ENCODE measurements at regions not wholly inside any gene's neighbourhood (a gene's known extent, or its start where the extent isn't known, plus 50 kb on each side); places are given as distances from the start of the nearest gene placed in this dataset.
"Not testable (repeated sequence)": the region's sequence is repeated elsewhere in the genome, so short reads cannot be mapped to it uniquely, and the experiment has no call there.

DNA sequence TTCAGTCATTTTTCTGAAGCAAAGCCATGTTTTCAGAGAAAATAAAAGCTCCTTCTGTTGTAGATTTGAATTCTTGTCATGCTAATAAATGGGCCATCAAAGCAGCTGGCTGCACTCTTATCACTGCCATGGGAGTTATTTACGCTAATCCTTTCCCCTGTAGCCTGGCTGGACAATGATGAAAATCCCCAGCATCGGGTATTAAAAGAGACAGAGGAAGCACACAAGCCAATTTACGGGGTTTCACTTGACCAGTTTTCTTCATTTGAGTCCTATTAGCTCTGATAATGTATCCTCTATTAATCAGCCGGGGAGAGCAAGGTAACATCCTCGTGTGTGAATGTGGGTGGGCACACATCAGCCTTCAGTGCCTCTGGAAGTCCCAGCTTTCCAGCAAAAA is 470.2 kb upstream of the API5 start:
- no peak overlapping the region for H3K9ac ChIP-seq (ENCODE audit: insufficient read length, low read depth)
- H3K9me3 ChIP-seq (ENCODE audit: insufficient read depth, low read length), result peaks cover 15% of the 10 kb centered on the region
- DNase-seq (ENCODE audit: low read depth, low spot score), result no peak

GRCh38 chr11:42849362-42849761 is 462.4 kb upstream of the API5 start:
- no peak for DNase-seq (ENCODE audit: low read depth, low spot score)
- H3K4me1 ChIP-seq (ENCODE audit: insufficient read depth, insufficient read length), result no peaks in the 10 kb centered on the region
- no peak for TF ChIP-seq YY1 (IDR thresholded peaks at IDR 0.05; ENCODE audit: insufficient read depth, insufficient read length)
- no peak for TF ChIP-seq SUZ12 (IDR thresholded peaks at IDR 0.05; ENCODE audit: extremely low read depth, insufficient read depth, insufficient read length)
- TF ChIP-seq ZNF274 (IDR thresholded peaks at IDR 0.05; ENCODE audit: low read depth, low read length), result no peak
- H3K4me3 ChIP-seq (ENCODE audit: insufficient read length, low read depth), result no peak overlapping the region
- no peak overlapping the region for H3K9ac ChIP-seq (ENCODE audit: insufficient read length, low read depth)
- no peaks in the 10 kb centered on the region for H3K27me3 ChIP-seq (ENCODE audit: insufficient read depth, insufficient read length)
- H3K36me3 ChIP-seq (ENCODE audit: insufficient read depth, insufficient read length, low read length), result no peaks in the 10 kb centered on the region
- H3K9me3 ChIP-seq (ENCODE audit: insufficient read depth, low read length), result no peaks in the 10 kb centered on the region

More for the DNA sequence above, 470.2 kb upstream of the API5 start:
- Histone ChIP-seq H3K27me3 (ENCODE audit: insufficient read depth, insufficient read length) (no peaks in the 10 kb centered on the region), H3K4me3 (ENCODE audit: insufficient read length, low read depth) (no peak overlapping the region), H3K36me3 (ENCODE audit: insufficient read depth, insufficient read length, low read length) (no peaks in the 10 kb centered on the region), H3K4me1 (ENCODE audit: insufficient read depth, insufficient read length) (no peaks in the 10 kb centered on the region)
- TF ChIP-seq SUZ12 (IDR thresholded peaks at IDR 0.05; ENCODE audit: extremely low read depth, insufficient read depth, insufficient read length) (no peak), YY1 (IDR thresholded peaks at IDR 0.05; ENCODE audit: insufficient read depth, insufficient read length) (no peak), ZNF274 (IDR thresholded peaks at IDR 0.05; ENCODE audit: low read depth, low read length) (no peak)

DNA sequence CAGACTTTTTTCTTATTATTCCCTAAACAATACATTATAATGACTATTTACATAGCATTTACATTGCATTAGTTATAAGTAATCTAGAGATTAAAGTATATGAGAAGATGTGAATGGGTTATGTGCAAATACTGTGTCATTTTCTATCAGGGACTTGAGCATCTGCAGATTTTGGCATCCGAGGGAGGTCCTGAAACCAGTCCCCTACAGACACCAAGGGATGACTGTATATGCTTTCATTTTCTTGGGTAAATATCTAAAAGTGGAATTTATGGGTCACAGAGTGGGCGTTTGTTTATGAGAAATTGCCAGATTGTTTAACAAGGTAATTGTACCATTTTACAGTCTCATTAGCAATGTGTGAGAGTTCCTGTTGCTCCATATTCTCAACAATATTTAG is 454.5 kb upstream of the API5 start:
- DNase-seq (ENCODE audit: low read depth, low spot score), result no peak
- Histone ChIP-seq H3K4me3 (ENCODE audit: insufficient read length, low read depth) (no peak overlapping the region), H3K27me3 (ENCODE audit: insufficient read depth, insufficient read length) (no peaks in the 10 kb centered on the region), H3K4me1 (ENCODE audit: insufficient read depth, insufficient read length) (no peaks in the 10 kb centered on the region), H3K9ac (ENCODE audit: insufficient read length, low read depth) (no peak overlapping the region), H3K9me3 (ENCODE audit: insufficient read depth, low read length) (no peaks in the 10 kb centered on the region), H3K36me3 (ENCODE audit: insufficient read depth, insufficient read length, low read length) (no peaks in the 10 kb centered on the region)
- no peak for TF ChIP-seq ZNF274 (IDR thresholded peaks at IDR 0.05; ENCODE audit: low read depth, low read length)
- no peak for TF ChIP-seq YY1 (IDR thresholded peaks at IDR 0.05; ENCODE audit: insufficient read depth, insufficient read length)
- TF ChIP-seq SUZ12 (IDR thresholded peaks at IDR 0.05; ENCODE audit: extremely low read depth, insufficient read depth, insufficient read length), result no peak

GRCh38 chr11:42870480-42870879 is 441.3 kb upstream of the API5 start:
- Histone ChIP-seq H3K27me3 (ENCODE audit: insufficient read depth, insufficient read length) (no peaks in the 10 kb centered on the region), H3K9me3 (ENCODE audit: insufficient read depth, low read length) (no peaks in the 10 kb centered on the region; the same call in 1 of the 2 replicates), H3K9ac (ENCODE audit: insufficient read length, low read depth) (no peak overlapping the region), H3K4me3 (ENCODE audit: insufficient read length, low read depth) (no peak overlapping the region), H3K36me3 (ENCODE audit: insufficient read depth, insufficient read length, low read length) (no peaks in the 10 kb centered on the region), H3K4me1 (ENCODE audit: insufficient read depth, insufficient read length) (no peaks in the 10 kb centered on the region)
- TF ChIP-seq ZNF274 (IDR thresholded peaks at IDR 0.05; ENCODE audit: low read depth, low read length) (no peak), YY1 (IDR thresholded peaks at IDR 0.05; ENCODE audit: insufficient read depth, insufficient read length) (no peak), SUZ12 (IDR thresholded peaks at IDR 0.05; ENCODE audit: extremely low read depth, insufficient read depth, insufficient read length) (no peak)
- DNase-seq (ENCODE audit: low read depth, low spot score), result no peak

DNA sequence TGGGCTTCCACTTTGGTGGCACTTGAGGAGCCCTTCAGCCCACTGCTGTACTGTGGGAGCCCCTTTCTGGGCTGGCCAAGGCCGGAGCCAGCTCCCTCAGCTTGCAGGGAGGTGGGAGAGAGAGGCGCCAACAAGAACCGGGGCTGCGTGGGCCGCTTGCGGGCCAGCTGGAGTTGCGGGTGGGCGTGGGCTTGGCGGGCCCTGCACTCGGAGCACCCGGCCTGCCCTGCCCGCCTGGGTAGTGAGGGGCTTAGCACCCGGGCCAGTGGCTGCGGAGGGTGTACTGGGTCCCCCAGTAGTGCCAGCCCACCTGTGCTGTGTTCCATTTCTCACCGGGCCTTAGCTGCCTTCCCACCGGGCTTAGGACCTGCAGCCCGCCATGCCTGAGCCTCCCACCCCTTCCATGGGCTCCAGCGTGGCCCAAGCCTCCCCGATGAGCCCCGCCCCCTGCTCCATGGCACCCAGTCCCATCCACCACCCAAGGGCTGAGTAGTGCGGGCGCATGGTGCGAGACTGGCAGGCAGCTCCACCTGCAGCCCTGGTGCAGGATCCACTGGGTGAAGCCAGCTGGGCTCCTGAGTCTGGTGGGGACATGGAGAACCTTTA is 437.9 kb upstream of the API5 start:
- not testable (repeated sequence) for DNase-seq (ENCODE audit: low read depth, low spot score); H3K4me1 ChIP-seq (ENCODE audit: insufficient read depth, insufficient read length); H3K9ac ChIP-seq (ENCODE audit: insufficient read length, low read depth); H3K36me3 ChIP-seq (ENCODE audit: insufficient read depth, insufficient read length, low read length); H3K27me3 ChIP-seq (ENCODE audit: insufficient read depth, insufficient read length); H3K4me3 ChIP-seq (ENCODE audit: insufficient read length, low read depth); H3K9me3 ChIP-seq (ENCODE audit: insufficient read depth, low read length)

DNA sequence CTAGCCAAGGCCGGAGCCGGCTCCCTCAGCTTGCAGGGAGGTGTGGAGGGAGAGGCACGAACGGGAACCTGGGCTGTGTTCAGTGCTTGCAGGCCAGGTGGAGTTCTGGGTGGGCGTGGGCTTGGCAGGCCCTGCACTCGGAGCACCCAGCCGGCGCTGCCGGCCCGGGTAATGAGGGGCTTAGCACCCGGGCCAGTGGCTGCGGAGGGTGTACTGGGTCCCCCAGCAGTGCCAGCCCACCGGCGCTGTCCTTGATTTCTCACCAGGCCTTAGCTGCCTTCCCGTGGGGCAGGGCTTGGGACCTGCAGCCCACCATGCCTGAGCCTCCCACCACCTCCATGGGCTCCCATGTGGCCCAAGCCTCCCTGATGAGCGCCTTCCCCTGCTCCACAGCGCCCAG is 430.5 kb upstream of the API5 start:
- not testable (repeated sequence) for H3K27me3 ChIP-seq (ENCODE audit: insufficient read depth, insufficient read length); H3K4me1 ChIP-seq (ENCODE audit: insufficient read depth, insufficient read length); DNase-seq (ENCODE audit: low read depth, low spot score); H3K36me3 ChIP-seq (ENCODE audit: insufficient read depth, insufficient read length, low read length); H3K4me3 ChIP-seq (ENCODE audit: insufficient read length, low read depth); H3K9ac ChIP-seq (ENCODE audit: insufficient read length, low read depth)
- H3K9me3 ChIP-seq (ENCODE audit: insufficient read depth, low read length), result peaks cover 19% of the 10 kb centered on the region

- Histone ChIP-seq H3K36me3 (ENCODE audit: insufficient read depth, insufficient read length, low read length) (no peaks in the 10 kb centered on the region), H3K9me3 (ENCODE audit: insufficient read depth, low read length) (no peaks in the 10 kb centered on the region), H3K4me3 (ENCODE audit: insufficient read length, low read depth) (no peak overlapping the region), H3K4me1 (ENCODE audit: insufficient read depth, insufficient read length) (no peaks in the 10 kb centered on the region), H3K9ac (ENCODE audit: insufficient read length, low read depth) (no peak overlapping the region), H3K27me3 (ENCODE audit: insufficient read depth, insufficient read length) (no peaks in the 10 kb centered on the region)
- TF ChIP-seq SUZ12 (IDR thresholded peaks at IDR 0.05; ENCODE audit: extremely low read depth, insufficient read depth, insufficient read length), result no peak
- TF ChIP-seq ZNF274 (IDR thresholded peaks at IDR 0.05; ENCODE audit: low read depth, low read length), result no peak
- no peak for TF ChIP-seq YY1 (IDR thresholded peaks at IDR 0.05; ENCODE audit: insufficient read depth, insufficient read length)
- no peak for DNase-seq (ENCODE audit: low read depth, low spot score)
These were observed 421.0 kb upstream of the API5 start for GRCh38 chr11:42890773-42891172.

DNA sequence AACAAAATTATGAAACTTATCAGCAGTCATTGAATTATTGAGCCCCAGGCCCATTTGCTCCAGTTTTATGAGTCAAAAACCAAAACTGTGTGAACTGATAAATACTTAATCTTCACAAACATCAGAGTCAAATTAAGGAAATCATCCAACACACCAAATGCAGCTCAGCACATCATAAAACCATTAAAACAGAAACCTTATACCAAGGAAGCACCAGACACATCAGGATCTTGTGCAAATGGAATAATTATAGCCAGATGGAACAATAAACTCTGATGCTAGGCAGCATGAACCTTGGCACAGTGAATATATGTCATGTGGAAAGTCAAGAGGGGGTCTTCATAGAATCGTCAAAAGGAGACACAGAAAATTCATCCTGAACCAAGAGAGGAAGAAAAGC is 410.7 kb upstream of the API5 start:
- no peak for DNase-seq (ENCODE audit: low read depth, low spot score)
- Histone ChIP-seq H3K4me3 (ENCODE audit: insufficient read length, low read depth) (no peak overlapping the region), H3K27me3 (ENCODE audit: insufficient read depth, insufficient read length) (no peaks in the 10 kb centered on the region), H3K4me1 (ENCODE audit: insufficient read depth, insufficient read length) (no peaks in the 10 kb centered on the region), H3K36me3 (ENCODE audit: insufficient read depth, insufficient read length, low read length) (no peaks in the 10 kb centered on the region), H3K9me3 (ENCODE audit: insufficient read depth, low read length) (no peaks in the 10 kb centered on the region), H3K9ac (ENCODE audit: insufficient read length, low read depth) (no peak overlapping the region)
- no peak for TF ChIP-seq YY1 (IDR thresholded peaks at IDR 0.05; ENCODE audit: insufficient read depth, insufficient read length)
- TF ChIP-seq ZNF274 (IDR thresholded peaks at IDR 0.05; ENCODE audit: low read depth, low read length), result no peak
- no peak for TF ChIP-seq SUZ12 (IDR thresholded peaks at IDR 0.05; ENCODE audit: extremely low read depth, insufficient read depth, insufficient read length)

Measured in NT2/D1 (cell line).